D721Med (cell line): ENCODE measurements at regions not wholly inside any gene's neighbourhood (a gene's known extent, or its start where the extent isn't known, plus 50 kb on each side); places are given as distances from the start of the nearest gene placed in this dataset.
A peak's percentile ranks its signal among the peaks of the same experiment; 100 is the strongest.
"Not testable (repeated sequence)": the region's sequence is repeated elsewhere in the genome, so short reads cannot be mapped to it uniquely, and the experiment has no call there.

Source experiments
- DNase-seq: peaks from one replicate; pipeline ENCODE4 v3.0.0; 2011; ENCODE audit warnings: low spot score; ENCODE audit not compliant: insufficient read length
- FAIRE-seq: peaks from 2 replicates; lab custom pipeline; 2011; peaks lifted over from hg19 to GRCh38; lab: Jason Lieb, UNC
- TF ChIP-seq, protein P1 (sequence below): IDR thresholded peaks from 2 replicates; pipeline ENCODE4 v1.5.1; 2012; ENCODE audit warnings: mild to moderate bottlenecking, control low read depth; ENCODE audit not compliant: insufficient read depth; ENCODE audit errors: missing control alignments

DNA sequence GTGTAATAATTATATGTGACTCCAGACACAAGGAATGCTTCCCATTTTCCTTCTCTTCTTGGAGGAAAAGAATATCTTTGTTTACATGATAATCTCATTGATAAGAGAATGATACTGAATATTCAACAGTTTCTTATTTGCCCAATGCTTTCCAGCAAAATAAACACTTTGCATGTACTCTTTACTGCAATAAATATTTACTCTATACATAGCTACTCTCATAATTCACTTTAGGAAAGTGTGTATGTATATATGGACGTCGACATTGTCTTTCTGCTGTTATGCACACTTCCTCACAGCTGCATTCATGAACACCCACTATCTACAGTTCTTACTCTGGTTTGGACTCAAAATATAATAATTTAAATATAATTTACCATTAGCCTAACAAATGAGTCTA, 617.4 kb upstream of the CDH10 start:
- no peak for FAIRE-seq
- TF ChIP-seq, protein P1, sequence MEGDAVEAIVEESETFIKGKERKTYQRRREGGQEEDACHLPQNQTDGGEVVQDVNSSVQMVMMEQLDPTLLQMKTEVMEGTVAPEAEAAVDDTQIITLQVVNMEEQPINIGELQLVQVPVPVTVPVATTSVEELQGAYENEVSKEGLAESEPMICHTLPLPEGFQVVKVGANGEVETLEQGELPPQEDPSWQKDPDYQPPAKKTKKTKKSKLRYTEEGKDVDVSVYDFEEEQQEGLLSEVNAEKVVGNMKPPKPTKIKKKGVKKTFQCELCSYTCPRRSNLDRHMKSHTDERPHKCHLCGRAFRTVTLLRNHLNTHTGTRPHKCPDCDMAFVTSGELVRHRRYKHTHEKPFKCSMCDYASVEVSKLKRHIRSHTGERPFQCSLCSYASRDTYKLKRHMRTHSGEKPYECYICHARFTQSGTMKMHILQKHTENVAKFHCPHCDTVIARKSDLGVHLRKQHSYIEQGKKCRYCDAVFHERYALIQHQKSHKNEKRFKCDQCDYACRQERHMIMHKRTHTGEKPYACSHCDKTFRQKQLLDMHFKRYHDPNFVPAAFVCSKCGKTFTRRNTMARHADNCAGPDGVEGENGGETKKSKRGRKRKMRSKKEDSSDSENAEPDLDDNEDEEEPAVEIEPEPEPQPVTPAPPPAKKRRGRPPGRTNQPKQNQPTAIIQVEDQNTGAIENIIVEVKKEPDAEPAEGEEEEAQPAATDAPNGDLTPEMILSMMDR = no peak
- DNase-seq = no peak

DNA sequence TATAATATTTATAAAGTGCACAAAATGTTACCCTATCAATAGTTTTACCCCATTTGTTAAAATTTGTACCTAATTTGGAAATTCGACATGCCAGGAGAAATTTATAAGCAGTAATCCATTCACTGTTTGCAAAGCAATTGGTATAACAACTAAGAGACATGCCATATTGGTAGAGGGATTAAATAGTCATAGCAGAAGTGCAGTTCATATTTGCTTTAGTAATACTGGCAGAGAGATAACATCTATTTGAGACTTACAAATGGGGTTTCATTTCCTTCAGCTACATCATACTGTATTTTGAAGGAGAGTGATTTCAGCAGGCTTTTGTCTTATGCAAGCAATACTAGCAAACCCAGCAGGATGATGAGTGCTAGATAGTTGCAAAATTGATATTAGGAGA, 610.4 kb upstream of the CDH10 start:
- TF ChIP-seq, protein P1 = no peak
- no peak for FAIRE-seq
- no peak for DNase-seq

DNA sequence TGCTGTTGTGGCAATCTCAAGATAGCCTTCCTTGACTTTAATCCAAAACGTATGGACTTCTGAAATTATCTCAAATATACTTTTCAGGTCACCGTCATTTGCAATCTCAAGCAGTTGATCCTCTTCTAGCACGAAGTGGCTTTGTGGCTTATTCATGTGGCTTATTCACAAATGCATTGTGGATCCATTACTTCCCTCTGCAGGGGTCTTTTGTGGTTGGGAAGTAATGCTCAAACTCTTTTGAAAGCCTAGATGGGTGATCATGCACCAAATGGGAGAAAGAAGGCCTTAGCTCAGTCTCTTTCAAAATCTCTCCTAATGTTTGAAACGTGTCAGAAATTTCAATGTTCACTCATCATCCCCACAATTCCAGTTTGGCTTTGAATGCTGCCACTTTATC, 597.2 kb upstream of the CDH10 start:
- FAIRE-seq (no peak), DNase-seq (no peak)
- TF ChIP-seq, protein P1 = no peak

DNA sequence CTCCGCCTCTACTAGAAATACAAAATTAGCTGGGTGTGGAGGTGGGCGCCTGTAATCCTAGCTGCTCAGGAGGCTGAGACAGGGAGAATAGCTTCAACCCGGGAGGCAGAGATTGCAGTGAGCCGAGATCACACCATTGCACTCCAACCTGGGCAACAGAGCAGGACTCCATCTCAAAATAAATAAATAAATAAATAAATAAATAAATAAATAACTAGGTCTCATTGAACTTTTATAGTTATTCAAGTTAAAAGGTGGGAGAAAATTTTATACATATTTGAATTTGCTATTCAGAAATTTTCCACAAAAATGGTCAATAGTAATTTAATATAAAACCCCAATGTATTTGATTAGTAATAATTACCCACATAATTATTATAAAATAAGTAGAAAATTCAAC, 593.9 kb upstream of the CDH10 start:
- not testable (repeated sequence) for FAIRE-seq, DNase-seq

DNA sequence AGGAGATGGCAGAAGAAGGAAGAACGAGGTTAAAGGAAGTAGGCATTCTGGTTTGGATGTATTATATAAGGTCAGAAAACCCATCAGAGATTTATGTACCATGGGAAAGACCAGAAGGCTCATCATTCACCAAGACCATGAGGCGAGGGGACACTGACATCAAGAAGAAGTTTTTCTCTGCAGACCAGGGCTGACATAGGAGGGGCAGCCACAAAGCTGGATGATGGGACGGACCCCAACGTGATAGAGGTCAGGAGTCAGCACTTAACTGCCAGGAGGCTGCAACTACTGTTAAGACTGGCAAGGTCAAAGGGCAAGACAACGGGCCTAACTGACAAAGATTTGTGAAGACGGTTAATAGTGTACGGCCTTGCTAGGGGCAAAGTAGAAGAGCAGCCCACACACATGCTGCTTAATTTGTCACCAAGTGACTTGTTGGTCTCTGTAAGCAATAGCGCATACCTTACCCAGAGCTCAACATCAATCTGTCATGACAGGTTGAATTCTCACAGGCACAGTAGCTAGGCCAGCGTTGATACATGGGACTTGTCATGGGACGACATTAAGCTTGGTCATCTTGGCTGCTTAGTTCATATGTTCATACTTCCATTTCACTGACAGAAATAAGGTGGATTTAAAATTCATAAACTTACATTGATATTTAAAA, 579.7 kb upstream of the CDH10 start:
- FAIRE-seq (no peak), DNase-seq (no peak)
- TF ChIP-seq, protein P1 = no peak

DNA sequence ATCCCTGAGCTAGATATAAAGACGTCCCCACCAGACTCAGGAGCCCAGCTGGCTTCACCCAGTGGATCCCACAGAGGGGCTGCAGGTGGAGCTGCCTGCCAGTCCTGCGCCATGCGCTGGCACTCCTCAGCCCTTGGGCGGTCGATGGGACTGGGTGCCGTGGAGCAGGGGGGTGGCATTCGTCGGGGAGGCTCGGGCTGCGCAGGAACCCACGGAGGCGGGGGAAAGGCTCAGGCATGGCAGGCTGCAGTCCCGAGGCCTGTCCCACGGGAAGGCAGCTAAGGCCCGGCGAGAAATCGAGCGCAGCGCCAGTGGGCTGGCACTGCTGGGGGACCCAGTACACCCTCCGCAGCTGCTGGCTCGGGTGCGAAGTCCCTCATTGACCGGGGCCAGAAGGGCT, 555.1 kb upstream of the CDH10 start:
- not testable (repeated sequence) for DNase-seq, FAIRE-seq

DNA sequence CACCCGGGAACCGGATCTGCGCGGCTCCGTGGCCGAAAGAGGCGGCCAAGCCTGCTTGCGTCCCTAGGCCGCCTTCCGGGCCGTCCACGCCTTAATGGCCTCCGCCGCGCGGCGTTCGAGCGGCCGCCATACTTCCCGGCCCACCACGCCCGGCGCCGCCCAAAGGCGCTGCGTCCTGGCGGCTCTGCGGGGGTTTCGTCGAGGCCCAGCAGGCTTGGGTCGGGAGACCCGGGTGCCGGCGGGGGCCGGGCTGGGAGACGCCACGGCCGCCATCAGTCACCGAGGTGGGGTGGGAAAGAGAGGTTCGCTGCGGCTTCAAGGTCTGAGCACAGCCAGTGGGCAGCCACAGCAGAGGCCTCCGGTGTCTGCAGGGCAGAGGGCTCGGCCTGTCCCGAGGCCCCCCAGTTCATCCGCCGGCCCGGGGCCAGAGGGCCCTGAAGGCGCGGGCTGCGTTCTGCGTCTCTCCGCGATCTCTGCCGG, 545.8 kb upstream of the CDH10 start:
- FAIRE-seq (no peak), DNase-seq (no peak)
- TF ChIP-seq, protein P1 = no peak

DNA sequence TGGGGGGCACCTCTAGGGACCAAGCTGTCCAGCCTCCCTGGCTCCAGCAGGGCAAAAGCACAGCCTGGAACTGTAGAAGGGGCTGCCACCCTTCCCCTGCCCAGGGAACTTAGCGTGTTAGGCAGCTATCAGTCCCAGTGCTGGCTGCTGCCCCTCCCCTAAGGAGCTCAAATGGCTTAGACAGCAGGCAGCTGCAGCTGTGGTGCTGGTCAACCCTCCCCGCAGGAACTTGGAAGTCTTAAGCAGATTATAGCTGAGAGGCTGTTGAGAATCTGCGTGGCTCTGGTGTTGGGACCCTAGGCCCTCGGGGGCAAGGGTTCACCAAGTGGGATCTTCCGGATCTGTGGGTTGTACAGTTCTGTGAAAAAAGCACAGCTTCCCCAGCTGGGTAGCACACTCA, 536.5 kb upstream of the CDH10 start:
- DNase-seq = peak; percentile 20
- TF ChIP-seq, protein P1 = no peak
- no peak for FAIRE-seq

DNA sequence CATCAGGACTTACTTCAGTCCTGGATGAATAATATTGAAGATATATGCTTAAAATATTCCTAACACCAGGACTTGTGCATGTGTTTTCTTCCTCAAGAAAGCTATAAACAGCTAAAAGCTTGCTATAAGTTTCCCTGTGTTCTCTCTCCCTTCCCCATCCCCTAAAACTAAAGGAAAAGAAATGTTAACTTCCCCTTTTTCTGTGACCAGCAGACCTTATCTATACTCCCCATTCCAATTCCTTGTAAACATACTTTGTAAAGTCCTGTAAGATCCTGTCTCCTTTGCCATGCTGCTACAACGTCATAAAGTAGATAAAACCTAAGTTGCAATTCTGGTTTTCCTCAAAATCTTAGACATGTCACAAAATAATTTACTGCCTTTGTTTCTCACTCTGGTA, 517.8 kb upstream of the CDH10 start:
- FAIRE-seq = not testable (repeated sequence)

More for the DNA sequence above, 517.8 kb upstream of the CDH10 start:
- not testable (repeated sequence) for DNase-seq
